ENCODE measurements at regions not wholly inside any gene's neighbourhood (a gene's known extent, or its start where the extent isn't known, plus 50 kb on each side); places are given as distances from the start of the nearest gene placed in this dataset.

DNA sequence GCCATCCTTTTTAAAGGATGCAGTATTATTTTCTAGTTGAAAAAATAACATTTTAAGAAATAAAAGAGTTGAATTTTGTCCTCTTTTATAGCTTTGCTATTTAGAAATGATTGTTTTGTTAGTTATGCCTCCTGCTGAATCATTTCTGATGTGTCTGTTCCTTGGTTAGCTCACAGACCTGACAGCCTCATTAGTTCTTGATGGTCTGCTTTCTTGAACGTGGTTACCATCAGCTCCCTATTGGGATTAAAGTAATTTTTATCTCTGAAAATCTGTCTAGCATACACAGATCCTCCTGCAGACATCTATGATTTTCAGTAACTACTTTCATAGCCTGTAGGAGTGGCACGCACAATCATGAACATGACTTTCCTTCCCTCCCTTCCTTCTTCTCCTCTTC is 447.6 kb upstream of the B3GALT2 start:
- DNase-seq (ENCODE audit: low read depth in 4 of 4, low spot score in 3 of 4): no peak

- DNase-seq (ENCODE audit: low read depth in 4 of 4, low spot score in 3 of 4): no peak
Measured at GRCh38 chr1:193633093-193633492, 446.7 kb upstream of the B3GALT2 start.

- no peak for DNase-seq (ENCODE audit: low read depth in 4 of 4, low spot score in 3 of 4)
Measured at GRCh38 chr1:193631306-193631705, 444.9 kb upstream of the B3GALT2 start.

DNA sequence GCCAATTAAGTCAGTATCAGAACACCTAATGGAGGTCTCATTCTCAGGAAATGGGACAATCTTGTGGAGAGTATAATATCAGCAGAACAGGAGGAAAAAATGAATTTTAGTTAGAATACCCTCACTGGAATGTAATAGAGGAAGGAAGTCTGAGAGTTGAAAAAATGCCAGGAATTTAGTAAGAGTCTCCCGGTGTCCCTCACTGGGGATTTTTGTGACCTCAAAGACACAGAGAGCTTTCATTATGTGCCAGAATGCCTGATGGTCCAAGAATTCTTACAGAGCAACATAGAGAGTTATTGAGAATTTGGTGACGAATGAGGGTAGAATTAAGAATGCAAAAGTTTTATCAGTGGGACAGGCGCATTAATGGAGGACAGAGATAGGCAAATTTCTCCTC is 443.5 kb upstream of the B3GALT2 start:
- DNase-seq (ENCODE audit: low read depth in 4 of 4, low spot score in 3 of 4): no peak

DNA sequence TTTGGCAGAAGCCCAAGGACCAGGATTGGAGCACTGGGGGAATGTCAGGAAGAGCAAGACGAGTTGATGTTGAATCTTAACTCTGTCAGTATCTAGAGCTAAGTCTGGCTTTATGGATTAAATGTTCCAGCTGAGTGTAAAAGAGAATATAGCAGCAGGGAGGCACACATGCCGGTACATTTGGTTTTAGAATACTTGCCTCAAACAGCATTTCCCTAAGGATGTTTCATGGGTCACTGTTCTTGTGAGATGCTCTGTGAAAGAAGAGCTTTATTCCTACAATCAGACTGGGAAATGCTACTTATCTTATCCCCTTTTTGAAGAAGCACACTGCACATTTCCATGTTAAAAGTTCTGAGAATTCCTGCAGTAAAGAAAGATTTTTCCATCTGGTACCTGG is 440.3 kb upstream of the B3GALT2 start:
- DNase-seq (ENCODE audit: low read depth in 4 of 4, low spot score in 3 of 4): no peak

DNA sequence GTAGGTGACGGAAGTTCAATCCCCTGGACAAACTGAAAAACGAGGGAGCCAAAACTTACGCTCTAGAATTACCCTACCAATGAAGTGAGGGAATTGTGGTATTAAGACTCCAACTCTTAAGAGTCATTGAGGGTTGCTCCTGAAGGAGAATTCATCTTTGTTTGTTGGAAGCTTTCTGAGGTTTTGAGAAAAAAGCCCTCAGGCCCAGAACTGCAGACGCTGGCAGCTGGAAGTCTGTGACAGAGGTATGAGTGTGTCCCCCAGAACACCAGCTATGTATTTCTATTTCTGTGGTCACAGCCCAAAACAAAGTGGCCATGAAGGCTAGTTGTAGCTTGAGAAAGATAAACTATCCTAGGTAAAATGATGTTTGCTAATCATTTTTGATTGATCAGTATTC is 438.8 kb upstream of the B3GALT2 start:
- DNase-seq (ENCODE audit: low read depth in 4 of 4, low spot score in 3 of 4): no peak

- no peak for DNase-seq (ENCODE audit: low read depth in 4 of 4, low spot score in 3 of 4)
Measured at GRCh38 chr1:193619911-193620310, 433.5 kb upstream of the B3GALT2 start.

DNA sequence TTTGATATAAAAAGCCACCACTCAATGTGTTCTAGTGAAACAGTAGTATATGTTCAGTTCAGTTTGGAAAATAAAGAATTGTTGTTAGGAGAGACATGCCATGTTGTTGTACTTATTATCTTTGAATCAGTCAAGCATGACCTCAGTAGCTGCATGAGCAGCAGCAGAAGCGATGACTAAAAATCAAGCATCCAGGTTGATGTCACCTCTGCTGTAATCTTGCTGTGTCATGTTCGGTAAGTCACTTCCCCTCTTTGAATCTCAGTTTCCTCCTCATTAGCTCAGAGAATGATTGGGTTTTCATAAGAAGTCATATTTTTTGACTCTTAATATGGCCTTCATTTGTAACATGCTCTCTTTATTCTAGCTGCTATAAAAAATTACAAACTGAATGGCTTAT is 428.4 kb upstream of the B3GALT2 start:
- DNase-seq (ENCODE audit: low read depth in 4 of 4, low spot score in 3 of 4): no peak

DNA sequence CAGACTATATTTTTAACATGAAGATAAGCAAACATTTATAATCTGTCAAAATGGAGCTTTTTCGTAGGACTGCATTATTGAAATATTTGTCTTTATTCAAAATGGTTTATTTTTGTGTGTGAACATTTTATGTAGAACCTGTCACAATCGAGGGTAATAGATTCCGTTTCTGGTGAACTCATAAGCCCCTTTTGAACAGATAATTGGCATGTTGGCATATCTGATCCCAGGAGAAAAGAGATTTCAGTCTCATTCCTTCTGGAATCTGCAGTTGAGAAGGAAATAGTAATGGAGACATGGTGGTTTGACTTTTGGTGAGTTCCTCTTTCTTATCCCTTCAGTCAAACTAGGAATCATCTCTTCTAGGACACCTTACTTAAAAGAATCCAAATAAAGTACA is 427.9 kb upstream of the B3GALT2 start:
- DNase-seq (ENCODE audit: low read depth in 4 of 4, low spot score in 3 of 4): no peak

GRCh38 chr1:193613041-193613440 is 426.6 kb upstream of the B3GALT2 start:
- DNase-seq (ENCODE audit: low read depth in 4 of 4, low spot score in 3 of 4): no peak

GRCh38 chr1:193609592-193609991 is 423.2 kb upstream of the B3GALT2 start:
- no peak for DNase-seq (ENCODE audit: low read depth in 4 of 4, low spot score in 3 of 4)

- DNase-seq (ENCODE audit: low read depth in 4 of 4, low spot score in 3 of 4): no peak
Measured at GRCh38 chr1:193607787-193608186, 421.4 kb upstream of the B3GALT2 start.

- no peak for DNase-seq (ENCODE audit: low read depth in 4 of 4, low spot score in 3 of 4)
Measured at GRCh38 chr1:193606035-193606434, 419.6 kb upstream of the B3GALT2 start.

- no peak for DNase-seq (ENCODE audit: low read depth in 4 of 4, low spot score in 3 of 4)
Measured at GRCh38 chr1:193602705-193603104, 416.3 kb upstream of the B3GALT2 start.

DNA sequence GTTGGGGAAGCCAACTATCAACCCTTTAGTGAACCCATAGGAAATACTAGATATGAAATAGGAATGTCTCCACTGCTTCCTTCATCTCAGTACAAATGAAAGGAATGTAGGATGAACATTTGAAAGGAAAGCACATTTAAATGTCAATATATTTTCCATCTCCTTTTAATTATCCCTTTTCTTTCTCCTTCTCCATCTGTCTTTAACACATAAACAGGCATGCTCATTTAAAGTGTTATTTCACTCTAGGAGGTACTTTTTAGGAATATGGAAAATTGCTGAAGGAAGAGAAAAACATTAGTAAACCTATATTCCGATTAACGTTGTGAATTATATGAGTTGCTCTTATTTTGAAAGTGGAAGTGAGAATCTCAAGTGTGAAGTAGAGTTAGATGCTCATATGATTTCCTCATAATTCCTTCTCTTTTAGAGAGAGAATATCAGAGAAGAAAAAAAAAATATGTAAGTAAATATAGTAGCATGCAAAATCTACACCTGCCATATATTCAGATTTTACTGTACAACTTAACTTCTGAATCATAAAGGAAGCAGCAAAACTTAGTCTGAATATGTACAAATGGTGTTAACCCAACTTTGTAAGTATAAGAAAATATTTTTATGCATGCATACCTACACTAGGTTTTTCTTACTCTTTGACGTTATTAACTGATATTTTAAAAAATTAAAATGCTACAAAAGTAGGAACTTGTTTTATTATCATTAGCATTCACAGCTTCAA is 406.9 kb upstream of the B3GALT2 start:
- no peak for DNase-seq (ENCODE audit: low read depth in 4 of 4, low spot score in 3 of 4)

- DNase-seq (ENCODE audit: low read depth in 4 of 4, low spot score in 3 of 4): no peak
Measured at GRCh38 chr1:193592317-193592716, 405.9 kb upstream of the B3GALT2 start.

GRCh38 chr1:193590102-193590501 is 403.7 kb upstream of the B3GALT2 start:
- DNase-seq (ENCODE audit: low read depth in 4 of 4, low spot score in 3 of 4): no peak

DNA sequence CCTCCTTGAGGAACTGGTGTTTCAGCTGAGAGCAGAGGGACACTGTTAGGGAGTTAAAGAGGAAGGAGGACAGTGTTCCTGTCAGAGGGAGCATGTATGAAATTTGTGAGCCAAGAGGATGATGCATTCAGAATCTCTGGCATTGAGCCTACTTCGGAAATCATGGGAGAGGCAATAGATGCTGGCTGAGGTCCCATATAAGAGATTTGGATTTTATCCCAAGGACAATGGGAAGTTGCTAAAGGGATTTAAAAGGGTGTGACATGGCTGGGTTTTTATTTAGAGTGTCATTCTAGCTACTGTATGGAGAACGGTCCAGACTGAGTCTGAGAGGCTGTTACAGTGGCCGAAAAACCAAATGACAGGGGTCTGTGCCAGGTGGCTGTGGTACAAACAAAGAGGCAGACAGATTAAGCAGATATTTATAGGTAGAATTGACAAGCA is 403.2 kb upstream of the B3GALT2 start:
- DNase-seq (ENCODE audit: low read depth in 4 of 4, low spot score in 3 of 4): peak in 1 of 4 donors; percentile 5

GRCh38 chr1:193588311-193589082 is 402.1 kb upstream of the B3GALT2 start:
- no peak for DNase-seq (ENCODE audit: low read depth in 4 of 4, low spot score in 3 of 4)

DNA sequence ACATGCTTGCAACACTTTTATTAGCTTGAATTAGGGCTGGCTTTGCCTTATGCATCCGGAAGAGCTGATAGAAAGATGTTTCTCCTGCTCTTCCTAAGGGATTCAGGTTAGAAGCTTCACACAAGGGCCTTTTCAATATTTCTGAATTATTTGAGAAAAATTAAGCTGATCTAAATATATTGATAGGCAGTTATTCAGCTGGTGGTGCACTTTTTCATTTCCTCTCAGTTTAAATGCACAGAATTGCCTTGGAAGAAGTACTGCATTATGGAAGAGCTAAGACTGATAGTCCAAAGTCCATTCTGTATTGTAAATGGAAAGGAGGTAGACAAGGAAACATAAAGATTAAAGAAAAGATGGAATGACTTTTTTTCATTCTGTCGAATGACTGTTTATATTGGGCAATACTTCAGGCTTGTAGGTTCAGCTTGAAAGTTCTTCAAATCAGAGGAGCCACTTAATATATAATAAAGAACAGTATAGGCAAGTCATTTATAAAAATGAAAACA is 398.4 kb upstream of the B3GALT2 start:
- no peak for DNase-seq (ENCODE audit: low read depth in 4 of 4, low spot score in 3 of 4)

GRCh38 chr1:193581341-193581740 is 394.9 kb upstream of the B3GALT2 start:
- DNase-seq (ENCODE audit: low read depth in 4 of 4, low spot score in 3 of 4): no peak

DNA sequence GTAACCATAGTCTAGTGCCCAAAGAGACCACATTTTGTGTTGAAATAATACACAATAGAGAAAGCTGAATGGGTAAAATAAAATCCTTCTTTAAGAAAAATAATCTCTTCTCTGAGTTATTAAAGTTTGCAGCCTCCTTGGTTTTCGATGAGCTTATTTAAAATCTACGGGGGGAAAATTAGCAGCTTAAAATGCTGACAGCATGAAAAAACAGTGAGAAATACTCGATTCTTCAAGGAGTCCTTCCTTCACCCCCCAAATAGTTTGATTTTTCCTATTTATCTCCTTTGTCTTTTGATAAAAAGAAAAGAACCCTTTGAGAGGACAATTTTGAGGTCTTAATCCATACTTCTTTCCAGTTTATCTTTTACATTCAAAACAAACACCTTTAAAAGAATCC is 394.0 kb upstream of the B3GALT2 start:
- DNase-seq (ENCODE audit: low read depth in 4 of 4, low spot score in 3 of 4): no peak
